Right atrium auricular region (tissue), 2 donors: ENCODE measurements at regions not wholly inside any gene's neighbourhood (a gene's known extent, or its start where the extent isn't known, plus 50 kb on each side); places are given as distances from the start of the nearest gene placed in this dataset.

Experiments
- DNase-seq: peaks from one replicate; pipeline ENCODE4 v3.0.0-alpha.2; 2019; ENCODE audit warnings: low spot score
- H3K27ac ChIP-seq, 2 donors: fragments of 200-600 bp; sonication (generic); 1 replicate in 1 of 2; 2 replicates in 1 of 2; pipeline ENCODE4 v1.5.1; 2016 to 2019
- H3K27me3 ChIP-seq, 2 donors: fragments of 200-600 bp; sonication (generic); one replicate each; pipeline versions ENCODE4 v1.5.1 to v1.6.0; 2017 to 2019
- H3K36me3 ChIP-seq: fragments of 200-600 bp; sonication (generic); one replicate; pipeline ENCODE4 v1.5.1; 2016
- H3K4me1 ChIP-seq, 2 donors: fragments of 200-600 bp; sonication (generic); one replicate each; pipeline versions ENCODE4 v1.5.1 to v1.6.0; 2017 to 2019
- H3K4me3 ChIP-seq, 2 donors: fragments of 200-600 bp; sonication (generic); 1 replicate in 1 of 2; 2 replicates in 1 of 2; pipeline ENCODE4 v1.5.1; 2017 to 2019; ENCODE audit warnings: mild to moderate bottlenecking in 1 of 2, moderate library complexity in 1 of 2
- H3K9me3 ChIP-seq, 2 donors: fragments of 200-600 bp; sonication (generic); one replicate each; pipeline ENCODE4 v1.5.1; 2019
- CTCF ChIP-seq, 2 donors: fragments of 200-600 bp; sonication (generic); IDR thresholded peaks; one replicate each; pipeline ENCODE4 v1.5.1; 2019; ENCODE audit warnings: antibody characterized with exemption in 2 of 2

- no peak for DNase-seq
- no peaks in the 10 kb centered on the region for H3K27me3 ChIP-seq
- no peak overlapping the region for H3K4me3 ChIP-seq
- no peak for TF ChIP-seq CTCF (IDR thresholded peaks at IDR 0.05)
- no peaks in the 10 kb centered on the region for H3K9me3 ChIP-seq
- peaks cover 0 to 11% of the 10 kb centered on the region in 2 donors for H3K4me1 ChIP-seq
- H3K27ac ChIP-seq, result no peak overlapping the region
- H3K36me3 ChIP-seq, result no peaks in the 10 kb centered on the region
Measured at GRCh38 chr10:78313048-78313381, 279.4 kb downstream of the RPS24 start.

DNA sequence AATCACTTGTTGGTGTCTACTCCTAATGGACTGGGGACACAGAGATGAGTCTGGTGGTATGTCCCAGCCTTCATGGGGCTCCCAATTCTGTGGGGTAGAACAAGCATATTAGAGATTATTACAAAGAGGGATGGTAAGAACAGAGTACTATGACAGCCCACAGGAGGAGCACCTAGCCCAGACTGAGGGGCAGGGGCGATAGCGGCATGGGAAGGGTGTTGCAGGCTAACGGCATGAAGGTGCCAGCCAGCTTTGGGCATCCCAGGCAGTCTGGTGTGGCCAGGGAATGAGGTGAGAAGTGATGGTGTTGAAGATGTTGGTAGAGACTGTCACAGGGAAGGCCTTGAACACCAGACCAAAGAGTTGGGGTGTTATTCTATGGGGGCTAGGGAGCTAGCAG lies 280.0 kb downstream of the RPS24 start:
- Histone ChIP-seq H3K36me3 (no peaks in the 10 kb centered on the region), H3K4me1 (peaks cover 0 to 11% of the 10 kb centered on the region in 2 donors), H3K27me3 (no peaks in the 10 kb centered on the region), H3K27ac (no peak overlapping the region), H3K4me3 (no peak overlapping the region), H3K9me3 (no peaks in the 10 kb centered on the region)
- TF ChIP-seq CTCF (IDR thresholded peaks at IDR 0.05), result no peak
- DNase-seq, result peak; percentile 38

DNA sequence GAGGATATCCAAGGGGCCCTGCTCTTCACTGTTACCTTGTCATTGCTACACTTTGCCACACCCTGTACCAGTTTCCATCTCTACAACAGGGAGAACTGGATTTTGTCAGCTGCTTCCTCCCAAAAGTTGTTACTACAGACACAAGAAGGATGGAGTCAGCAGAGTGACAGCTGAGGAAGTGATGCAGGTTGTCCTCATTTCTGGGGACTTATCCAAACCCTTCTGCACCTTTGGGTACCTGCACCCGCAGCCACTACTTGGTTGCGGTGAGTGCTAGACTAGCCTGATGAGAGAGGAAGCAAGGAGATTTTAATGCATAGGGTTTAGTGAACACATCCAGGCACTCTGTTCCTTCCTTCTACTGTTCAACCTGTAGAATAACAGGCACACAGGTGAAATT lies 281.0 kb downstream of the RPS24 start:
- no peaks in the 10 kb centered on the region for H3K9me3 ChIP-seq
- no peak for TF ChIP-seq CTCF (IDR thresholded peaks at IDR 0.05)
- H3K4me1 ChIP-seq, result peaks cover 0 to 11% of the 10 kb centered on the region in 2 donors
- DNase-seq, result peak; percentile 2
- no peak overlapping the region for H3K4me3 ChIP-seq
- no peaks in the 10 kb centered on the region for H3K27me3 ChIP-seq
- H3K27ac ChIP-seq, result no peak overlapping the region
- no peaks in the 10 kb centered on the region for H3K36me3 ChIP-seq

DNA sequence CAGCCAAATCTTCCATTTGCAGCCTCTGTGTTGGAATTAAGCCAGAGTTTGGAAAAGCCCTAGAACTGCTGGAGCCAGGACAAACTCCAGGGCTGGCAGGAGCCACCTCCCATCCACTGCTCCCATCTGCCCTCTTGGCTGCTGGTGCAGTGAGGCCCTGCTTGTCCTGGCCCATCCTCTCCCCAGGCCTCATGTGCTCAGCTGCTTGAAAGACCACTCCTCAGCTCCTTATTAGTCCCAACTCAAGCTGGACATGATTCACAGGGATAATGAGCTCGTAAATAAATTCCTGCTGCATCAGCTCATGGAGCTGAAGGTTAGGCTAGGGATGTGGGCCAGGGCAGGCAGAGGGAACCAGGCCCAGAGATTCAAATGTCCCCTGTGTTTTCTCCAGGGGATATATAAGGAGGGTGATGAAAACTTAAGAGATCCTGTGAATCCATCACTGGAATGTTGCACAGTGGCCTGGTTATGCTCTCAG lies 282.8 kb downstream of the RPS24 start:
- H3K36me3 ChIP-seq, result no peaks in the 10 kb centered on the region
- H3K4me1 ChIP-seq, result peaks cover 0 to 11% of the 10 kb centered on the region in 2 donors
- no peak for TF ChIP-seq CTCF (IDR thresholded peaks at IDR 0.05)
- DNase-seq, result peak; percentile 58
- no peak overlapping the region for H3K27ac ChIP-seq
- no peaks in the 10 kb centered on the region for H3K9me3 ChIP-seq
- no peak overlapping the region for H3K4me3 ChIP-seq
- no peaks in the 10 kb centered on the region for H3K27me3 ChIP-seq

DNA sequence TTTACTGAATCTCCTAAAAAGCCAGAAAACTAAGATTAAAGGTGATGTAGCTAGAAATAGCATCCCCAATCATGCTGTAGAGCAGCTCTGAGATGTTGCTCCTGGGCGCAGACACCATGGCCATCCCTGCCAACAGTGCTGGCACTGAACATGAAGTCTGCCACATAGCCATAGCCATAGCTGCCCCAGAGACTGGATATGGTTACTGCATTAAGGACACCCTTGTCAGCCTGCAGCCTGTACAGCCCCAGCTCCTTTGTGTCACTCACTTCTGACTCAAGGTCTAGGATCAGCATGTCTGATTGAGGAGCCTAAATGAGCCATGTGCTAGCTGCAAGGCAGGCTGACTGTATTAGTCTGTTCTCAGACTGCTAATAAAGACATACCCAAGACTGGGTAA lies 284.6 kb downstream of the RPS24 start:
- DNase-seq, result peak; percentile 7
- no peaks in the 10 kb centered on the region for H3K27me3 ChIP-seq
- no peak for TF ChIP-seq CTCF (IDR thresholded peaks at IDR 0.05)
- H3K4me1 ChIP-seq, result peaks cover 0 to 11% of the 10 kb centered on the region in 2 donors
- no peaks in the 10 kb centered on the region for H3K36me3 ChIP-seq
- no peaks in the 10 kb centered on the region for H3K9me3 ChIP-seq
- H3K27ac ChIP-seq, result no peak overlapping the region
- H3K4me3 ChIP-seq, result no peak overlapping the region

DNA sequence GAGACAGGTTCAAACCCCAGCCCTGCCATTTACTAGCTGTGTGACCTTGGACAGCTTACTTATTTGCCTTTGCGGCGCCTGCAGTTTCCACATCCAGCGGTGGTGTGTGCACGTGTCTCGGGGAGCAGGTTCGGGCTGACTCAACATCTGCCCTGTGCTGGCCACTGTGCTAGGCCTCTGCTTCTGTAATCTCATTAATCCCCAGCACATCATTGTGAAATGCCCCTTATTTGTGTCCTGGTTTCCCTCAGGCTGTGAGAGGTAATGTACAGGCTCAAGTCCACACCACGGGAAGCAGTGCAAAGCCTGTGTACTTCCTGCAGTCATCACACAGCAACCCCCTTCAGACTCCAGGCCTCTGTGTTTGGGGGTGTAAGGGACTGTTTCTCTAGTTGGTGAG lies 285.7 kb downstream of the RPS24 start:
- DNase-seq, result no peak
- Histone ChIP-seq H3K9me3 (no peaks in the 10 kb centered on the region), H3K27ac (no peak overlapping the region), H3K4me3 (no peak overlapping the region), H3K4me1 (peaks cover 0 to 11% of the 10 kb centered on the region in 2 donors), H3K27me3 (no peaks in the 10 kb centered on the region), H3K36me3 (no peaks in the 10 kb centered on the region)
- no peak for TF ChIP-seq CTCF (IDR thresholded peaks at IDR 0.05)
